ENCODE measurements at regions not wholly inside any gene's neighbourhood (a gene's known extent, or its start where the extent isn't known, plus 50 kb on each side); places are given as distances from the start of the nearest gene placed in this dataset.

DNA sequence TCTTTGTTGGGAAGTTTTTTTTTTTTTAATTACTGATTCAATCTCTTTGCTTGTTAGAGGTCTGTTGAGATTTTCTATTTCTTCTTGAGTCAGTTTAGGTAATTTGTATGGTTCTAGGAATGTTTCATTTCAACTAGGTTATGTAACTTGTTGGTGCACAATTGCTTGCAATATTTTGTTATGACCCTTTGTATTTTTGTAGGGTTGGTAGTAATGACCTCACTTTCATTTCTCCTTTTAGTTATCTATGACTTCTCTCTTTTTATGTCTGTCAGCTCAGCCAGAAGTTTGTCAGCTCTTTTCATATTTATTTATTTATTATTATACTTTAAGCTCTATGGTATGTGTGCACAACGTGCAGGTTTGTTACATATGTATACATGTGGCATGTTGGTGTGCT is 51.1 kb upstream of the SLC24A3 start:
- BruUV-seq (replicated peaks): no TSS peak
- H3K27ac ChIP-seq (ENCODE audit: extremely low read depth, low read depth, low read length): no peak overlapping the region
- DNase-seq (ENCODE audit: extremely low read depth in 1 of 4, low spot score in 3 of 4) (no peak), ATAC-seq (no peak), FAIRE-seq (no peak)
- in situ Hi-C loops (cut with MboI): no loop called here
- H2AFZ ChIP-seq (ENCODE audit: low read depth, low read length): no peak overlapping the region
- no peaks in the 10 kb centered on the region for H3K9me1 ChIP-seq (ENCODE audit: control insufficient read depth, insufficient read depth, low read length)
- H4K20me1 ChIP-seq (replicated peaks; ENCODE audit: control insufficient read depth, insufficient read depth, low read length): no peaks in the 10 kb centered on the region
- H3K4me2 ChIP-seq (ENCODE audit: insufficient read depth, low read length): no peak overlapping the region
- TF ChIP-seq ZNF253 (CRISPR knock-in tag; conservative IDR thresholded peaks at IDR 0.05) (no peak), BCOR (IDR thresholded peaks at IDR 0.05) (no peak), TFAM (CRISPR knock-in tag; conservative IDR thresholded peaks at IDR 0.05) (no peak), ZNF79 (CRISPR knock-in tag; IDR thresholded peaks at IDR 0.05; ENCODE audit: low read depth) (no peak), ZNF140 (CRISPR knock-in tag; IDR thresholded peaks at IDR 0.05) (no peak), ZNF830 (CRISPR knock-in tag; IDR thresholded peaks at IDR 0.05) (no peak), TAF1 (IDR thresholded peaks at IDR 0.05; ENCODE audit: control insufficient read depth, extremely low read depth, insufficient read depth, low read length, severe bottlenecking) (no peak), MYC (IDR thresholded peaks at IDR 0.05; ENCODE audit: low read depth, low read length) (no peak), MYC (CRISPR knock-in tag; IDR thresholded peaks at IDR 0.05; ENCODE audit: borderline replicate concordance, low read depth) (no peak), RAD21 (CRISPR knock-in tag; conservative IDR thresholded peaks at IDR 0.05 in 1 of 2, IDR thresholded peaks at IDR 0.05 in 1 of 2) (no peak), PCBP1 (IDR thresholded peaks at IDR 0.05; ENCODE audit: low read depth, low read length, poor library complexity, severe bottlenecking) (no peak), RFX1 (IDR thresholded peaks at IDR 0.05) (no peak)
- TF ChIP-seq, protein P1, sequence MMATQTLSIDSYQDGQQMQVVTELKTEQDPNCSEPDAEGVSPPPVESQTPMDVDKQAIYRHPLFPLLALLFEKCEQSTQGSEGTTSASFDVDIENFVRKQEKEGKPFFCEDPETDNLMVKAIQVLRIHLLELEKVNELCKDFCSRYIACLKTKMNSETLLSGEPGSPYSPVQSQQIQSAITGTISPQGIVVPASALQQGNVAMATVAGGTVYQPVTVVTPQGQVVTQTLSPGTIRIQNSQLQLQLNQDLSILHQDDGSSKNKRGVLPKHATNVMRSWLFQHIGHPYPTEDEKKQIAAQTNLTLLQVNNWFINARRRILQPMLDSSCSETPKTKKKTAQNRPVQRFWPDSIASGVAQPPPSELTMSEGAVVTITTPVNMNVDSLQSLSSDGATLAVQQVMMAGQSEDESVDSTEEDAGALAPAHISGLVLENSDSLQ (IDR thresholded peaks at IDR 0.05): no peak
- TF ChIP-seq, protein P2, sequence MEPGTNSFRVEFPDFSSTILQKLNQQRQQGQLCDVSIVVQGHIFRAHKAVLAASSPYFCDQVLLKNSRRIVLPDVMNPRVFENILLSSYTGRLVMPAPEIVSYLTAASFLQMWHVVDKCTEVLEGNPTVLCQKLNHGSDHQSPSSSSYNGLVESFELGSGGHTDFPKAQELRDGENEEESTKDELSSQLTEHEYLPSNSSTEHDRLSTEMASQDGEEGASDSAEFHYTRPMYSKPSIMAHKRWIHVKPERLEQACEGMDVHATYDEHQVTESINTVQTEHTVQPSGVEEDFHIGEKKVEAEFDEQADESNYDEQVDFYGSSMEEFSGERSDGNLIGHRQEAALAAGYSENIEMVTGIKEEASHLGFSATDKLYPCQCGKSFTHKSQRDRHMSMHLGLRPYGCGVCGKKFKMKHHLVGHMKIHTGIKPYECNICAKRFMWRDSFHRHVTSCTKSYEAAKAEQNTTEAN (CRISPR knock-in tag; IDR thresholded peaks at IDR 0.05): no peak
- TF ChIP-seq, protein P3, sequence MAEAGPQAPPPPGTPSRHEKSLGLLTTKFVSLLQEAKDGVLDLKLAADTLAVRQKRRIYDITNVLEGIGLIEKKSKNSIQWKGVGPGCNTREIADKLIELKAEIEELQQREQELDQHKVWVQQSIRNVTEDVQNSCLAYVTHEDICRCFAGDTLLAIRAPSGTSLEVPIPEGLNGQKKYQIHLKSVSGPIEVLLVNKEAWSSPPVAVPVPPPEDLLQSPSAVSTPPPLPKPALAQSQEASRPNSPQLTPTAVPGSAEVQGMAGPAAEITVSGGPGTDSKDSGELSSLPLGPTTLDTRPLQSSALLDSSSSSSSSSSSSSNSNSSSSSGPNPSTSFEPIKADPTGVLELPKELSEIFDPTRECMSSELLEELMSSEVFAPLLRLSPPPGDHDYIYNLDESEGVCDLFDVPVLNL (CRISPR knock-in tag; IDR thresholded peaks at IDR 0.05; ENCODE audit: low read depth): no peak
- TF ChIP-seq, protein P4, sequence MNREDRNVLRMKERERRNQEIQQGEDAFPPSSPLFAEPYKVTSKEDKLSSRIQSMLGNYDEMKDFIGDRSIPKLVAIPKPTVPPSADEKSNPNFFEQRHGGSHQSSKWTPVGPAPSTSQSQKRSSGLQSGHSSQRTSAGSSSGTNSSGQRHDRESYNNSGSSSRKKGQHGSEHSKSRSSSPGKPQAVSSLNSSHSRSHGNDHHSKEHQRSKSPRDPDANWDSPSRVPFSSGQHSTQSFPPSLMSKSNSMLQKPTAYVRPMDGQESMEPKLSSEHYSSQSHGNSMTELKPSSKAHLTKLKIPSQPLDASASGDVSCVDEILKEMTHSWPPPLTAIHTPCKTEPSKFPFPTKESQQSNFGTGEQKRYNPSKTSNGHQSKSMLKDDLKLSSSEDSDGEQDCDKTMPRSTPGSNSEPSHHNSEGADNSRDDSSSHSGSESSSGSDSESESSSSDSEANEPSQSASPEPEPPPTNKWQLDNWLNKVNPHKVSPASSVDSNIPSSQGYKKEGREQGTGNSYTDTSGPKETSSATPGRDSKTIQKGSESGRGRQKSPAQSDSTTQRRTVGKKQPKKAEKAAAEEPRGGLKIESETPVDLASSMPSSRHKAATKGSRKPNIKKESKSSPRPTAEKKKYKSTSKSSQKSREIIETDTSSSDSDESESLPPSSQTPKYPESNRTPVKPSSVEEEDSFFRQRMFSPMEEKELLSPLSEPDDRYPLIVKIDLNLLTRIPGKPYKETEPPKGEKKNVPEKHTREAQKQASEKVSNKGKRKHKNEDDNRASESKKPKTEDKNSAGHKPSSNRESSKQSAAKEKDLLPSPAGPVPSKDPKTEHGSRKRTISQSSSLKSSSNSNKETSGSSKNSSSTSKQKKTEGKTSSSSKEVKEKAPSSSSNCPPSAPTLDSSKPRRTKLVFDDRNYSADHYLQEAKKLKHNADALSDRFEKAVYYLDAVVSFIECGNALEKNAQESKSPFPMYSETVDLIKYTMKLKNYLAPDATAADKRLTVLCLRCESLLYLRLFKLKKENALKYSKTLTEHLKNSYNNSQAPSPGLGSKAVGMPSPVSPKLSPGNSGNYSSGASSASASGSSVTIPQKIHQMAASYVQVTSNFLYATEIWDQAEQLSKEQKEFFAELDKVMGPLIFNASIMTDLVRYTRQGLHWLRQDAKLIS (CRISPR knock-in tag; IDR thresholded peaks at IDR 0.05): no peak
- no peaks in the 10 kb centered on the region for H3K36me3 ChIP-seq (ENCODE audit: control insufficient read depth, insufficient read depth, low read length)
- H3K27me3 ChIP-seq (ENCODE audit: control insufficient read depth in 2 of 2, insufficient read depth in 2 of 2, low read length in 2 of 2): no peaks in the 10 kb centered on the region
- intact Hi-C loops (cut with micrococcal nuclease): no loop called here
- no peaks in the 10 kb centered on the region for H3K9me3 ChIP-seq (replicated peaks; ENCODE audit: control insufficient read depth, insufficient read depth, low read depth, low read length)
- ChIA-PET POLR2A (no interaction called here), CTCF (ENCODE audit: low intra/inter-chr PET ratio) (no interaction called here)
- no peaks in the 10 kb centered on the region for H3K79me2 ChIP-seq (ENCODE audit: control insufficient read depth, insufficient read depth, low read length)
- no peak overlapping the region for H3K9ac ChIP-seq (ENCODE audit: insufficient read depth in 1 of 2, low read depth in 2 of 2, low read length in 2 of 2)
- H3K4me1 ChIP-seq (replicated peaks in 1 of 2; ENCODE audit: control insufficient read depth in 2 of 2, insufficient read depth in 2 of 2, low read length in 2 of 2): no peaks in the 10 kb centered on the region
- 0% methylated on average over 1 of the region's 1 CpG for WGBS (ENCODE audit: insufficient coverage, low coverage, missing lambda C conversion rate)
- no peak overlapping the region for H3K4me3 ChIP-seq
